NK-92 (cell line): ENCODE measurements at regions not wholly inside any gene's neighbourhood (a gene's known extent, or its start where the extent isn't known, plus 50 kb on each side); places are given as distances from the start of the nearest gene placed in this dataset.
"Not testable (repeated sequence)": the region's sequence is repeated elsewhere in the genome, so short reads cannot be mapped to it uniquely, and the experiment has no call there.

Experiments used
- DNase-seq: peaks from one replicate; lab custom pipeline; 2025; ENCODE audit not compliant: unreplicated experiment; lab: John Stamatoyannopoulos, UW

- DNase-seq, result no peak
These were observed 122.6 kb downstream of the CRYAA start for GRCh38 chr21:43291347-43291950.

- no peak for DNase-seq
These were observed 121.9 kb downstream of the CRYAA start for GRCh38 chr21:43290421-43291346.

GRCh38 chr21:43289966-43290365 lies 121.2 kb downstream of the CRYAA start:
- no peak for DNase-seq

GRCh38 chr21:43289442-43289841 lies 120.6 kb downstream of the CRYAA start:
- DNase-seq, result no peak

GRCh38 chr21:43287795-43288755 lies 119.3 kb downstream of the CRYAA start:
- no peak for DNase-seq

GRCh38 chr21:43287111-43287760 lies 118.4 kb downstream of the CRYAA start:
- DNase-seq, result no peak

GRCh38 chr21:43286196-43286595 lies 117.4 kb downstream of the CRYAA start:
- no peak for DNase-seq

GRCh38 chr21:43284700-43285099 lies 115.9 kb downstream of the CRYAA start:
- no peak for DNase-seq

GRCh38 chr21:43284238-43284637 lies 115.4 kb downstream of the CRYAA start:
- DNase-seq, result no peak

GRCh38 chr21:43283925-43284221 lies 115.1 kb downstream of the CRYAA start:
- DNase-seq, result not testable (repeated sequence)

- no peak for DNase-seq
These were observed 114.5 kb downstream of the CRYAA start for GRCh38 chr21:43283136-43283924.

- no peak for DNase-seq
These were observed 113.7 kb downstream of the CRYAA start for GRCh38 chr21:43282358-43283120.

- DNase-seq, result no peak
These were observed 113.0 kb downstream of the CRYAA start for GRCh38 chr21:43281661-43282357.

- no peak for DNase-seq
These were observed 112.3 kb downstream of the CRYAA start for GRCh38 chr21:43280949-43281633.

GRCh38 chr21:43279578-43279894 lies 110.7 kb downstream of the CRYAA start:
- no peak for DNase-seq

GRCh38 chr21:43278766-43279577 lies 110.2 kb downstream of the CRYAA start:
- no peak for DNase-seq

GRCh38 chr21:43278359-43278758 lies 109.6 kb downstream of the CRYAA start:
- DNase-seq, result no peak
